ENCODE measurements at regions not wholly inside any gene's neighbourhood (a gene's known extent, or its start where the extent isn't known, plus 50 kb on each side); places are given as distances from the start of the nearest gene placed in this dataset.
A peak's percentile ranks its signal among the peaks of the same experiment; 100 is the strongest.

GRCh38 chr1:207971331-207972219 is 60.6 kb upstream of the CD34 start:
- DNase-seq (no peak), ATAC-seq (no peak)
- intact Hi-C loops (cut with DNase I, micrococcal nuclease): no loop called here

GRCh38 chr1:207970329-207971233 is 59.7 kb upstream of the CD34 start:
- intact Hi-C loops (cut with DNase I, micrococcal nuclease): no loop called here
- DNase-seq (no peak), ATAC-seq (no peak)

- ATAC-seq (no peak), DNase-seq (no peak)
- intact Hi-C loops (cut with DNase I, micrococcal nuclease): loop anchor here in 1 of 2 donors (10.0 kb wide), 1 partner anchor 75 kb away; no protein-coding TSS in a partner anchor
Observed at GRCh38 chr1:207969528-207969927, 58.6 kb upstream of the CD34 start.

- intact Hi-C loops (cut with DNase I, micrococcal nuclease): loop anchor here in 1 of 2 donors (10.0 kb wide), 1 partner anchor 74 kb away; no protein-coding TSS in a partner anchor
- no peak for DNase-seq
- no peak for ATAC-seq
Observed at GRCh38 chr1:207968521-207969009, 57.6 kb upstream of the CD34 start.

GRCh38 chr1:207967703-207968102 is 56.8 kb upstream of the CD34 start:
- intact Hi-C loops (cut with DNase I, micrococcal nuclease): loop anchor here in 1 of 2 donors (10.0 kb wide), 1 partner anchor 73 kb away; no protein-coding TSS in a partner anchor
- DNase-seq: no peak
- ATAC-seq: no peak

- intact Hi-C loops (cut with DNase I, micrococcal nuclease): loop anchor here in 1 of 2 donors (10.0 kb wide), 1 partner anchor 72 kb away; no protein-coding TSS in a partner anchor
- DNase-seq: no peak
Observed at GRCh38 chr1:207966521-207966920, 55.6 kb upstream of the CD34 start.

GRCh38 chr1:207965392-207966387 is 54.8 kb upstream of the CD34 start:
- intact Hi-C loops (cut with DNase I, micrococcal nuclease): loop anchor here in 1 of 2 donors (10.0 kb wide), 1 partner anchor 71 kb away; no protein-coding TSS in a partner anchor
- DNase-seq (no peak), ATAC-seq (no peak)

More at GRCh38 chr1:207966521-207966920, 55.6 kb upstream of the CD34 start:
- ATAC-seq: no peak

GRCh38 chr1:207964195-207964966 is 53.5 kb upstream of the CD34 start:
- DNase-seq (no peak), ATAC-seq (no peak)
- intact Hi-C loops (cut with DNase I, micrococcal nuclease): loop anchor here in 1 of 2 donors (10.0 kb wide), 1 partner anchor 70 kb away; no protein-coding TSS in a partner anchor

GRCh38 chr1:207963427-207964194 is 52.7 kb upstream of the CD34 start:
- DNase-seq (peak; percentile 80 to 91), ATAC-seq (peak; percentile 87)
- intact Hi-C loops (cut with DNase I, micrococcal nuclease): loop anchor here (2.0 to 10.0 kb wide), 3 partner anchors 69 to 135 kb away; no protein-coding TSS in a partner anchor

GRCh38 chr1:207962716-207963426 is 51.9 kb upstream of the CD34 start:
- intact Hi-C loops (cut with DNase I, micrococcal nuclease): loop anchor here (2.0 to 10.0 kb wide), 3 partner anchors 68 to 134 kb away; no protein-coding TSS in a partner anchor
- peak; percentile 74 for ATAC-seq
- peak; percentile 44 to 73 for DNase-seq
